GM12865 (cell line): ENCODE measurements at regions not wholly inside any gene's neighbourhood (a gene's known extent, or its start where the extent isn't known, plus 50 kb on each side); places are given as distances from the start of the nearest gene placed in this dataset.

Source experiments
- DNase-seq: peaks from one replicate; pipeline ENCODE4 v3.0.0; 2010; ENCODE audit warnings: low read depth
- H3K4me3 ChIP-seq: 2 replicates; pipeline ENCODE4 v1.5.1; 2011; ENCODE audit warnings: mild to moderate bottlenecking, low read depth, low read length, control low read depth
- CTCF ChIP-seq: IDR thresholded peaks from 2 replicates; pipeline ENCODE4 v1.5.1; 2011; ENCODE audit warnings: low read length, control low read depth, low read depth, inconsistent platforms; ENCODE audit not compliant: insufficient read depth; ENCODE audit errors: missing control alignments

- no peak for DNase-seq
- H3K4me3 ChIP-seq = no peak overlapping the region
- no peak for TF ChIP-seq CTCF
Measured at GRCh38 chr13:90360785-90361184, 986.7 kb upstream of the MIR17HG start.

DNA sequence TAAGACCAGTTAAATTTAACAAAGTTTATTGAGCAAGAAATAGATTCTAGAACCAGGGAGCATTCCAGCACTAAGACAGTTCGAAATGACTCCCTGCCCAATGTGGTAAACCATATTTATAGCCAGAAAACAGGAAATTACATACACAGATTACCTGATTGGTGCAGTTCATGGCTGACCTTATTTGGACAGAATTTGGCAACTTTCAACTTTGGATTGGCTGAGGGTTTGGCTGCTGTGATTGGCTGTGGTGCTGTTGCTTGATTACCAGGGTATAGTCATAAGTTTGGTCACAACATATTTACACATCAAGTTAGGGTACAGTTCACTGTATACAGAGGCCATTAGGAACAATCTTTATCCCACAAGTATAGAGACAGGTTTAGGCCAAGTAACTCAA, 984.8 kb upstream of the MIR17HG start:
- H3K4me3 ChIP-seq = no peak overlapping the region
- no peak for TF ChIP-seq CTCF
- DNase-seq = no peak

DNA sequence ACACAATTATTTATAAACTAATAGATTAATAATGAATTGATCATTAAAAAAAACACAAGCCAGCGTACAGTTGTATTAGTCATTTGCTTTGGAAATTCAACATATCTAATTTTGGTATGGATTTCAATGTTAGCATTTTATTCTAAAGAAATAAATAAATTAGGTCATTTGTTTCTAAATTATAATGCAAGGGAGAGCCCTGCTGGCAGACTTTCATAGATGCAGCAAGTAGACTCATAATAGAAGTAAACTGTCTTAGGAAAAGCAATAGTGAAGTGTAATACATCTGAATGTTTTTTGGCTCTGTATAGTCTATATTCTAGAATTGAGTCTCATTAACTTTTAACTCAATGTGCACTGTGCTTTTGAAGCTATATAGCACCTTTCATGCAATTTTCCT, 982.4 kb upstream of the MIR17HG start:
- no peak overlapping the region for H3K4me3 ChIP-seq
- no peak for DNase-seq
- no peak for TF ChIP-seq CTCF

GRCh38 chr13:90374168-90374567, 973.3 kb upstream of the MIR17HG start:
- no peak overlapping the region for H3K4me3 ChIP-seq
- TF ChIP-seq CTCF = no peak
- DNase-seq = no peak

- TF ChIP-seq CTCF = no peak
- no peak for DNase-seq
- H3K4me3 ChIP-seq = no peak overlapping the region
Measured at GRCh38 chr13:90375851-90376250, 971.6 kb upstream of the MIR17HG start.

- DNase-seq = no peak
- no peak for TF ChIP-seq CTCF
- H3K4me3 ChIP-seq = no peak overlapping the region
Measured at GRCh38 chr13:90382425-90382824, 965.1 kb upstream of the MIR17HG start.

DNA sequence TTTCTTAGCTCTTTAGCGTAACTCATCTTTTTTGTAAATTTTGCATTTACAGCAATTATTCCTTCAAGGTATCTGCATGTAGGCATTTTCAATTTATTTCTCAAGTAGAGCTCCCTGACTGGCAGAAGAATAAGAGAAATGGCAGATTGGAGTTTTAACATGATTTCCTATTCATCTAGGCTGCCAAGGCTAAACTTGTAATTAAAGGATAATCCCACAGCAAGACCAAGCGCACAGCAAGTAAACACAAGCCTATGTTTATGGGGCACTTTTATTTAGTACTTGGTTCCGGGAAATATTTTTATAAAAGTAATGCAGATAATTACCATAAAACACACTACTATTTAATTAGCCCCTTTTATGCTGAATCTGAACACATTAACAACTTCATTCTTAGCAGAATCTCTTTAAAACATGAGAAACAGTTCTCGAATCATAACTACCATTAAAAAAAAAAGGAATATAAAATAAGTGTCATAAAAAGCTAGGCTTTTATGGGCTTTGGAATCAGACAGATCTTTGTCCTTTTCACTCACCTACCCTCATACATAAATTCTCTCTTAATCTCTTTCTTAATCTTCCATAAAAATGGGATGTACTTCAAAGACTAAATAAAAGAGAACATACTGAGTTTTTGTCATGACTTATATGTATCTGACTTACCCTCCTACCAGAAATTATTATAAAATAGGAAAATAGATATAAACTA, 961.6 kb upstream of the MIR17HG start:
- no peak for TF ChIP-seq CTCF
- no peak for DNase-seq

More for the DNA sequence above, 961.6 kb upstream of the MIR17HG start:
- H3K4me3 ChIP-seq = no peak overlapping the region
